Progenitor cell of endocrine pancreas (in vitro differentiated cells): ENCODE measurements at regions not wholly inside any gene's neighbourhood (a gene's known extent, or its start where the extent isn't known, plus 50 kb on each side); places are given as distances from the start of the nearest gene placed in this dataset.
A peak's percentile ranks its signal among the peaks of the same experiment; 100 is the strongest.

Experiments
- DNase-seq: peaks from one replicate; pipeline ENCODE4 v3.0.0; 2021; ENCODE audit warnings: low spot score; ENCODE audit not compliant: unreplicated experiment
- H3K27ac Mint-ChIP-seq: 2 replicates; pipeline ENCODE4 v1.8.0; 2021; ENCODE audit warnings: mild to moderate bottlenecking, moderate library complexity, mixed read lengths
- H3K27me3 Mint-ChIP-seq: 2 replicates; pipeline ENCODE4 v1.8.0; 2021; ENCODE audit warnings: mixed read lengths
- H3K36me3 Mint-ChIP-seq: 2 replicates; pipeline ENCODE4 v1.8.0; 2022; ENCODE audit warnings: mixed read lengths; ENCODE audit not compliant: insufficient read depth
- H3K4me1 Mint-ChIP-seq: 2 replicates; pipeline ENCODE4 v1.8.0; 2021; ENCODE audit warnings: low read depth, mixed read lengths
- H3K4me3 Mint-ChIP-seq: 2 replicates; pipeline ENCODE4 v1.8.0; 2021; ENCODE audit warnings: low read depth, mild to moderate bottlenecking, moderate library complexity, mixed read lengths
- H3K9me3 Mint-ChIP-seq: 2 replicates; pipeline ENCODE4 v1.8.0; 2021; ENCODE audit warnings: low read depth, mixed read lengths
- CTCF ChIP-seq: fragments of 200-600 bp; sonication (generic); IDR thresholded peaks from one replicate; pipeline ENCODE4 v1.5.0; 2021; ENCODE audit warnings: antibody characterized with exemption, mild to moderate bottlenecking; ENCODE audit not compliant: unreplicated experiment

DNA sequence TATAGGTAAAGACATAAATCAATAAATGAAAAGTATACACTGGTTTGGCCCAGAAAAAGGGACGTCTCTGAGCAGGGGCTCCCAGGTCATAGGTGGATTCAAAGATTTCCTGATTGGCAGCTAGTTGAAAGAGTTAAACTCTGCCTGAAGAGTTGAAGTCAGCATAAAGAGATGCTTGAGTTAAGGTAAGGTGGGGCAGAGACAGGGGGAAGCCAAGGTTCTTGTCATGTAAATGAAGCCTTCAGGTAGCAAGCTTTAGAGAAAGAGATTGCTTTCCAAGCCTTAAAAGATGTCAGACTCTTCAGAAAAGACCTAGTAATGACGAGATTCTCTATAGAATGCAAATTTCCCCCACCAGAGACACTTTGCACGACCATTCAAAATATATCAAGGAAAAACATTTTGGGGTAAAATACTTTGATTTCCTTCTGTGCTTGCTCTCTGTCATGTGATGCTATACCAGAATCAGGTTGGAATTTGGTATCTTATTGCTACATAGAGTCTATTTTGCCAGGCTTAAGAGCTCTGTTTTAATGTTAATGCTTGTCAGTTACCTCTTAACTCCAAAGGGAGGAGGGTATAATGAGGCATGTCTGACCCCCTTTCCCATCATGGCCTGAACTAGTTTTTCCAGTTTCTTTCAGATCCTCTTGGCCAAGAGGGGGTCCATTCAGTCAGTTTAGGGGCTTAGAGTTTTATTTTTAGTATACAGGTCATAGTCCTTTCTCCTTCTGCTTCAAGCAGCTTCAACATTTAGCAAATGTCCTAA is 429.6 kb downstream of the ADRA2A start:
- Mint-ChIP-seq H3K4me3 (no peak overlapping the region), H3K4me1 (no peaks in the 10 kb centered on the region), H3K27me3 (peaks cover 7% of the 10 kb centered on the region), H3K36me3 (no peaks in the 10 kb centered on the region), H3K9me3 (peaks cover 6% of the 10 kb centered on the region), H3K27ac (no peak overlapping the region)
- DNase-seq, result no peak
- TF ChIP-seq CTCF, result no peak

GRCh38 chr10:111511751-111512150 is 434.9 kb downstream of the ADRA2A start:
- Mint-ChIP-seq H3K4me1 (no peaks in the 10 kb centered on the region), H3K27me3 (peaks cover 14% of the 10 kb centered on the region), H3K9me3 (no peaks in the 10 kb centered on the region), H3K27ac (no peak overlapping the region), H3K4me3 (no peak overlapping the region), H3K36me3 (no peaks in the 10 kb centered on the region)
- DNase-seq, result peak; percentile 17
- no peak for TF ChIP-seq CTCF

GRCh38 chr10:111515264-111515663 is 438.4 kb downstream of the ADRA2A start:
- no peak for TF ChIP-seq CTCF
- H3K9me3 Mint-ChIP-seq, result no peaks in the 10 kb centered on the region
- H3K27me3 Mint-ChIP-seq, result peaks cover 8% of the 10 kb centered on the region
- DNase-seq, result no peak
- H3K4me1 Mint-ChIP-seq, result no peaks in the 10 kb centered on the region
- no peak overlapping the region for H3K4me3 Mint-ChIP-seq
- H3K27ac Mint-ChIP-seq, result no peak overlapping the region
- no peaks in the 10 kb centered on the region for H3K36me3 Mint-ChIP-seq

DNA sequence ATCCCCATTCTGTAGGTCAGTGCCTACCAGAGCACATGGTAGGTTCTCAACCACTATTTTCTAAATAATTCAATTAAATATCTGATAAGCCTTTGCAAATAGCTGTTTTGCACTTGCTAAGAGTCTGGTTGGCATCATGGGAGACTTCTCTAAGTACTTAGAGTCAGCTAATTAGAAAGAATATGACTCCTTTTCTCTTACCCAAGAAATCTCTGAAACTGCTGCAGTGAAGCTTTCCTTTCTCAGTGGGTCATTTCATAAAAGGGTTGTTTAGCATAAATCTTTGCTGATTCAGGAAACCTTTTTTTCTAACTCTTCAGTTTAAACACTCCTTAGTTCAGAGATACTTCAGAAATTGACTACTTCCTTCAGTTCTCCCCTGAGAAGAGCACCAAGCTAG is 438.9 kb downstream of the ADRA2A start:
- Mint-ChIP-seq H3K36me3 (no peaks in the 10 kb centered on the region), H3K4me1 (no peaks in the 10 kb centered on the region), H3K27ac (no peak overlapping the region), H3K4me3 (no peak overlapping the region), H3K27me3 (peaks cover 8% of the 10 kb centered on the region), H3K9me3 (no peaks in the 10 kb centered on the region)
- no peak for DNase-seq
- TF ChIP-seq CTCF, result no peak

DNA sequence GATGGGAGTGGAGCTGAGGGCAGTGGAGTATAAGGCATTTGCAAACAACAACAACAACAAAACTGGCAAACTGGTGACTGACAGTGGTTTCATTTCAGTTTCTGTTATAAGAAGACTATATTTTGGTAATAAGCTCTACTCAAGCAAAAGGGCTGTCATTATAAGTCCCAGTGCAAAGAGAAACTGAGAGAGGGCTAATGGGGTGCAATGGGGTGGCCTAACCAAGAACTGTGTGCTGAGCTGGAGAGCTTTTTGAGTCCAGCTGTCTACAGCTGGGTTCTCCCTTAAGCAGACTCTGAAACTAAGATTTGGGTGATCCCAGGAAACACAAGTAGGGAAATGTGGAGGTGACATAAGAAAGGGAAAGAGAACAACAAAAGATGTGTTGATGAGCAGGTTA is 439.3 kb downstream of the ADRA2A start:
- no peaks in the 10 kb centered on the region for H3K36me3 Mint-ChIP-seq
- no peaks in the 10 kb centered on the region for H3K9me3 Mint-ChIP-seq
- H3K4me3 Mint-ChIP-seq, result no peak overlapping the region
- DNase-seq, result no peak
- H3K27ac Mint-ChIP-seq, result no peak overlapping the region
- no peaks in the 10 kb centered on the region for H3K4me1 Mint-ChIP-seq
- H3K27me3 Mint-ChIP-seq, result peaks cover 8% of the 10 kb centered on the region
- TF ChIP-seq CTCF, result no peak
